Glutamatergic neuron (in vitro differentiated cells): ENCODE measurements at regions not wholly inside any gene's neighbourhood (a gene's known extent, or its start where the extent isn't known, plus 50 kb on each side); places are given as distances from the start of the nearest gene placed in this dataset.

ENCODE experiments used
- DNase-seq: peaks from one replicate; pipeline ENCODE4 v3.0.0; 2022
- H3K27ac Mint-ChIP-seq: one replicate; pipeline ENCODE4 v1.8.0; 2020; ENCODE audit warnings: mild to moderate bottlenecking, mixed read lengths, inconsistent platforms; ENCODE audit not compliant: unreplicated experiment
- H3K27me3 Mint-ChIP-seq: one replicate; pipeline ENCODE4 v1.8.0; 2020; ENCODE audit warnings: mild to moderate bottlenecking, moderate library complexity, mixed read lengths, inconsistent platforms; ENCODE audit not compliant: unreplicated experiment
- H3K36me3 Mint-ChIP-seq: one replicate; pipeline ENCODE4 v1.8.0; 2020; ENCODE audit warnings: mild to moderate bottlenecking, mixed read lengths, inconsistent platforms; ENCODE audit not compliant: unreplicated experiment
- H3K4me1 Mint-ChIP-seq: one replicate; pipeline ENCODE4 v1.8.0; 2020; ENCODE audit warnings: mild to moderate bottlenecking, low read depth, mixed read lengths, inconsistent platforms; ENCODE audit not compliant: unreplicated experiment
- H3K4me3 Mint-ChIP-seq: one replicate; pipeline ENCODE4 v1.8.0; 2020; ENCODE audit warnings: mild to moderate bottlenecking, mixed read lengths, inconsistent platforms; ENCODE audit not compliant: unreplicated experiment
- H3K9me3 Mint-ChIP-seq: one replicate; pipeline ENCODE4 v1.8.0; 2020; ENCODE audit warnings: mild to moderate bottlenecking, moderate library complexity, mixed read lengths, inconsistent platforms; ENCODE audit not compliant: unreplicated experiment
- TF ChIP-seq, protein P1 (sequence below): fragments of 200-600 bp; sonication (generic); IDR thresholded peaks from one replicate; pipeline ENCODE4 v1.5.0; 2021; ENCODE audit not compliant: partially characterized antibody, unreplicated experiment

DNA sequence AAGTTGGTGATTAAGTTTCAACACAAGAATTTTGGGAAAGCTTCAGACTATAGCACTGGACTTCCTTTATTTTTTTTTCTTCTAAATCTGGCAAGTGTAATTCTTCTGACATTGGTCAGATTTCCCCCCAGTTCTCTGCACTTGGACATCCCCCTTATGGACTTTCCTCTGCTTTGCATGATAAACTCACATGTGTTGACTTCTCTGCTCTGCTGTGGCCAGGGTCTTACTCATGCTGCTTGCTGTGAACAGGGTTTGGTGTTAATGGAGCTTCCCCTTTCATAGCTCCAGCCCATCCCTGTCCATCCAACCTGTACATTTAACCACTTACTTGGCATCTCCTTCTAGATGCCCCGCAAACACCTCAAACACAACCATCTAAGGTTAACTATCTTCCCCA, 70.5 kb upstream of the SPATA13 start:
- TF ChIP-seq, protein P1, sequence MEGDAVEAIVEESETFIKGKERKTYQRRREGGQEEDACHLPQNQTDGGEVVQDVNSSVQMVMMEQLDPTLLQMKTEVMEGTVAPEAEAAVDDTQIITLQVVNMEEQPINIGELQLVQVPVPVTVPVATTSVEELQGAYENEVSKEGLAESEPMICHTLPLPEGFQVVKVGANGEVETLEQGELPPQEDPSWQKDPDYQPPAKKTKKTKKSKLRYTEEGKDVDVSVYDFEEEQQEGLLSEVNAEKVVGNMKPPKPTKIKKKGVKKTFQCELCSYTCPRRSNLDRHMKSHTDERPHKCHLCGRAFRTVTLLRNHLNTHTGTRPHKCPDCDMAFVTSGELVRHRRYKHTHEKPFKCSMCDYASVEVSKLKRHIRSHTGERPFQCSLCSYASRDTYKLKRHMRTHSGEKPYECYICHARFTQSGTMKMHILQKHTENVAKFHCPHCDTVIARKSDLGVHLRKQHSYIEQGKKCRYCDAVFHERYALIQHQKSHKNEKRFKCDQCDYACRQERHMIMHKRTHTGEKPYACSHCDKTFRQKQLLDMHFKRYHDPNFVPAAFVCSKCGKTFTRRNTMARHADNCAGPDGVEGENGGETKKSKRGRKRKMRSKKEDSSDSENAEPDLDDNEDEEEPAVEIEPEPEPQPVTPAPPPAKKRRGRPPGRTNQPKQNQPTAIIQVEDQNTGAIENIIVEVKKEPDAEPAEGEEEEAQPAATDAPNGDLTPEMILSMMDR = no peak
- no peak overlapping the region for H3K27ac Mint-ChIP-seq
- peaks cover 2% of the 10 kb centered on the region for H3K9me3 Mint-ChIP-seq
- no peak overlapping the region for H3K4me3 Mint-ChIP-seq
- H3K36me3 Mint-ChIP-seq = no peaks in the 10 kb centered on the region
- DNase-seq = no peak
- H3K27me3 Mint-ChIP-seq = peaks cover 5% of the 10 kb centered on the region
- peaks cover 15% of the 10 kb centered on the region for H3K4me1 Mint-ChIP-seq

GRCh38 chr13:24091080-24091479, 69.4 kb upstream of the SPATA13 start:
- Mint-ChIP-seq H3K27ac (no peak overlapping the region), H3K9me3 (peaks cover 2% of the 10 kb centered on the region), H3K4me1 (peaks cover 9% of the 10 kb centered on the region), H3K27me3 (no peaks in the 10 kb centered on the region), H3K36me3 (no peaks in the 10 kb centered on the region), H3K4me3 (no peak overlapping the region)
- no peak for DNase-seq
- TF ChIP-seq, protein P1 = no peak

GRCh38 chr13:24092108-24092507, 68.4 kb upstream of the SPATA13 start:
- TF ChIP-seq, protein P1 = no peak
- H3K27me3 Mint-ChIP-seq = no peaks in the 10 kb centered on the region
- no peak overlapping the region for H3K4me3 Mint-ChIP-seq
- peaks cover 5% of the 10 kb centered on the region for H3K4me1 Mint-ChIP-seq
- H3K27ac Mint-ChIP-seq = no peak overlapping the region
- DNase-seq = no peak
- H3K36me3 Mint-ChIP-seq = no peaks in the 10 kb centered on the region
- no peaks in the 10 kb centered on the region for H3K9me3 Mint-ChIP-seq

DNA sequence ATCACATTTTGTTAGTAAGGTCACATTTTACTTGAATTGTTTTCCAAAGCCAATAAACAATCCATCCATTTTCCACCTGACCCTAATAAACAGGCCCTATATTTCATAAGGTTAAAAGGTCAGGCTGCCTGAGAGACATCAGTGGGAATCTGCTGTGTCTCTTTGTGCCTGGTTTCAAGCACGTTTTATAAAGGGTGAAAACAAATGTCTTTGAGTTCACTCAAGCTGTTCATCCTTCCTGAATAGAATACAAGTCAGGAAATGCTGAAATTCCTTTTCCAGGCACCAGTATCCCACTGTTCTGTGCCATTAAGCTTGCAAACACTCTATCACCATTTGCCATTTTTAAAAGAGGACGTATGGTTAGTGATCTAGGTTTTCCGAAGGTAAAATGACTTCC, 67.5 kb upstream of the SPATA13 start:
- peaks cover 5% of the 10 kb centered on the region for H3K4me1 Mint-ChIP-seq
- H3K36me3 Mint-ChIP-seq = no peaks in the 10 kb centered on the region
- no peak overlapping the region for H3K27ac Mint-ChIP-seq
- no peak overlapping the region for H3K4me3 Mint-ChIP-seq
- H3K27me3 Mint-ChIP-seq = no peaks in the 10 kb centered on the region
- H3K9me3 Mint-ChIP-seq = no peaks in the 10 kb centered on the region
- TF ChIP-seq, protein P1 = no peak
- DNase-seq = no peak

GRCh38 chr13:24096659-24097058, 63.9 kb upstream of the SPATA13 start:
- H3K4me3 Mint-ChIP-seq = no peak overlapping the region
- H3K27ac Mint-ChIP-seq = no peak overlapping the region
- peaks cover 2% of the 10 kb centered on the region for H3K4me1 Mint-ChIP-seq
- no peaks in the 10 kb centered on the region for H3K9me3 Mint-ChIP-seq
- DNase-seq = no peak
- no peaks in the 10 kb centered on the region for H3K27me3 Mint-ChIP-seq
- no peaks in the 10 kb centered on the region for H3K36me3 Mint-ChIP-seq
- TF ChIP-seq, protein P1 = no peak
